ENCODE measurements at regions not wholly inside any gene's neighbourhood (a gene's known extent, or its start where the extent isn't known, plus 50 kb on each side); places are given as distances from the start of the nearest gene placed in this dataset.

GRCh38 chr9:88056876-88057275 is 81.4 kb downstream of the SPATA31C2 start:
- no peak for TF ChIP-seq ZNF670 (tag by site-specific recombination; IDR thresholded peaks at IDR 0.05; ENCODE audit: low read depth)
- TF ChIP-seq ZNF24 (tag by site-specific recombination; IDR thresholded peaks at IDR 0.05), result no peak
- TF ChIP-seq ZNF350 (tag by site-specific recombination; IDR thresholded peaks at IDR 0.05), result no peak
- no peak for TF ChIP-seq ZNF558 (tag by site-specific recombination; IDR thresholded peaks at IDR 0.05)
- TF ChIP-seq ZNF548 (tag by site-specific recombination; IDR thresholded peaks at IDR 0.05), result no peak
- TF ChIP-seq REST (tag by site-specific recombination; IDR thresholded peaks at IDR 0.05), result no peak
- no peak for TF ChIP-seq ZNF561 (tag by site-specific recombination; IDR thresholded peaks at IDR 0.05; ENCODE audit: borderline replicate concordance)

All from HEK293 (cell line).